GM23338 (cell line): ENCODE measurements at regions not wholly inside any gene's neighbourhood (a gene's known extent, or its start where the extent isn't known, plus 50 kb on each side); places are given as distances from the start of the nearest gene placed in this dataset.
"Not testable (repeated sequence)": the region's sequence is repeated elsewhere in the genome, so short reads cannot be mapped to it uniquely, and the experiment has no call there.

Source experiments
- ATAC-seq: fragments of 200-7000 bp; cut with Tn5 transposase; 3 replicates; pipeline ENCODE4 v1.9.1; 2020
- DNase-seq: peaks from one replicate; pipeline ENCODE4 v3.0.0-alpha.2; 2015; ENCODE audit warnings: low spot score
- H2AFZ ChIP-seq: fragments of 200-600 bp; sonication (generic); 2 replicates; pipeline ENCODE4 v1.8.0; 2016; ENCODE audit warnings: antibody characterized with exemption, mild to moderate bottlenecking, moderate library complexity
- H3F3A ChIP-seq: fragments of 200-600 bp; sonication (generic); replicated peaks from 2 replicates; pipeline ENCODE4 v1.8.0; 2017; ENCODE audit warnings: antibody characterized with exemption, mixed run types, low read depth
- H3K27ac ChIP-seq: fragments of 200-600 bp; sonication (generic); 2 replicates; pipeline ENCODE4 v1.6.1; 2016; ENCODE audit warnings: low read depth
- H3K27me3 ChIP-seq: fragments of 200-600 bp; sonication (generic); 2 replicates; pipeline ENCODE4 v1.8.0; 2016; ENCODE audit warnings: mild to moderate bottlenecking, mixed run types, moderate library complexity; ENCODE audit not compliant: insufficient read depth
- H3K36me3 ChIP-seq: fragments of 200-600 bp; sonication (generic); 2 replicates; pipeline ENCODE4 v1.8.0; 2016; ENCODE audit warnings: mild to moderate bottlenecking; ENCODE audit not compliant: insufficient read depth
- H3K4me1 ChIP-seq: fragments of 200-600 bp; sonication (generic); 2 replicates; pipeline ENCODE4 v1.8.0; 2016; ENCODE audit warnings: mild to moderate bottlenecking, moderate library complexity; ENCODE audit not compliant: insufficient read depth
- H3K4me2 ChIP-seq: fragments of 200-600 bp; sonication (generic); 2 replicates; pipeline ENCODE4 v1.7.1; 2017; ENCODE audit warnings: mixed run types
- H3K4me3 ChIP-seq: fragments of 200-600 bp; sonication (generic); 2 replicates; pipeline ENCODE4 v1.6.1; 2016; ENCODE audit warnings: mixed run types
- H3K79me2 ChIP-seq: fragments of 200-600 bp; sonication (generic); replicated peaks from 2 replicates; pipeline ENCODE4 v1.8.0; 2017; ENCODE audit warnings: mild to moderate bottlenecking; ENCODE audit not compliant: insufficient read depth
- H3K9me2 ChIP-seq: fragments of 200-600 bp; sonication (generic); 2 replicates; pipeline ENCODE4 v1.8.0; 2017; ENCODE audit not compliant: insufficient read depth
- H4K20me1 ChIP-seq: fragments of 200-600 bp; sonication (generic); replicated peaks from 2 replicates; pipeline ENCODE4 v1.8.0; 2017; ENCODE audit warnings: mild to moderate bottlenecking; ENCODE audit not compliant: insufficient read depth
- H3K27ac Mint-ChIP-seq: 2 replicates; pipeline ENCODE4 v1.8.0; 2020; ENCODE audit warnings: inconsistent platforms, mild to moderate bottlenecking, moderate library complexity, mixed read lengths
- H3K27me3 Mint-ChIP-seq: 3 replicates; pipeline ENCODE4 v1.8.0; 2022; ENCODE audit warnings: low read depth, mild to moderate bottlenecking, moderate library complexity, mixed read lengths, inconsistent platforms; ENCODE audit not compliant: insufficient read depth, poor library complexity
- H3K36me3 Mint-ChIP-seq: 3 replicates; pipeline ENCODE4 v1.8.0; 2021; ENCODE audit warnings: low read depth, mild to moderate bottlenecking, inconsistent platforms, moderate library complexity, mixed read lengths
- H3K4me1 Mint-ChIP-seq: 3 replicates; pipeline ENCODE4 v1.8.0; 2020; ENCODE audit warnings: mild to moderate bottlenecking, inconsistent platforms, mixed read lengths
- H3K4me3 Mint-ChIP-seq: 3 replicates; pipeline ENCODE4 v1.8.0; 2021; ENCODE audit warnings: moderate library complexity, mild to moderate bottlenecking, inconsistent platforms, mixed read lengths
- H3K9me3 Mint-ChIP-seq: 3 replicates; pipeline ENCODE4 v1.8.0; 2020; ENCODE audit warnings: moderate library complexity, mild to moderate bottlenecking, inconsistent platforms, mixed read lengths

GRCh38 chr2:90293806-90294205, 1602.3 kb downstream of the RPIA start:
- H3K9me2 ChIP-seq, H3K36me3 Mint-ChIP-seq, H3K27ac Mint-ChIP-seq, H3K4me3 Mint-ChIP-seq, DNase-seq, H3F3A ChIP-seq, H4K20me1 ChIP-seq, H3K79me2 ChIP-seq, H3K4me3 ChIP-seq, H2AFZ ChIP-seq, H3K4me1 Mint-ChIP-seq, H3K4me2 ChIP-seq, H3K36me3 ChIP-seq, H3K27ac ChIP-seq, H3K27me3 Mint-ChIP-seq, H3K4me1 ChIP-seq, ATAC-seq, H3K27me3 ChIP-seq: not testable (repeated sequence)
- H3K9me3 Mint-ChIP-seq: peaks cover 34% of the 10 kb centered on the region

DNA sequence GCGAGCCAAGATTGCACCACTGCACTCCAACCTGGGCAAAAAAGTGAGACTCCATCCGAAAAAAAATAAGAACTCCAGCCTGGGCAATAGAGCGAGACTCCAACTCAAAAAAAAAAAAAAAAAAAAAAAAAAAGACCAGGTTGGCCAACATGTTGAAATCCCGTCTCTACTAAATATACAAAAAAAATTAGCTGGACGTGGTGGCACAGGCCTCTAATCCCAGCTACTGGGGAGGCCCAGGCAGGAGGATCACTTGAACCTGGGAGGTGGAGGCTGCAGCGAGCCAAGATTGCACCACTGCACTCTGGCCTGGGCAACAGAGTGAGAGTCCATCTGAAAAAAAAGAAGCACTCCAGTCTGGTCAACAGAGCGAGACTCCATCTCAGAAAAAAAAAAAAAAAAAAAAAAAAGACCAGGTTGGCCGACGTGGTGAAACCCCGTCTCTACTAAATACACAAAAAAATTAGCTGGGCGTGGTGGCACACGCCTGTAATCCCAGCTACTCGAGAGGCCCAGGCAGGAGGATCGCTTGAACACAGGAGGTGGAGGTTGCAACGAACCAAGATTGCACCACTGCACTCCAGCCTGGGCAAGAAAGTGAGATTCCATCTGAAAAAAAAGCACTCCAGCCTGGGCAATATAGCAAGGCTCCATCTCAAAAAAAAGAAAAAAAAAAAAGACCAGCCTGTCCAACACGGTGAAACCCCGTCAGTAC, 1603.7 kb downstream of the RPIA start:
- not testable (repeated sequence) for H3K27ac ChIP-seq, H3K79me2 ChIP-seq, ATAC-seq, H3F3A ChIP-seq, H3K36me3 ChIP-seq, H3K4me3 ChIP-seq, DNase-seq, H3K4me1 ChIP-seq, H3K4me3 Mint-ChIP-seq, H3K27me3 Mint-ChIP-seq, H3K27ac Mint-ChIP-seq, H3K4me2 ChIP-seq, H3K4me1 Mint-ChIP-seq, H4K20me1 ChIP-seq, H3K9me2 ChIP-seq, H3K27me3 ChIP-seq, H2AFZ ChIP-seq, H3K36me3 Mint-ChIP-seq
- H3K9me3 Mint-ChIP-seq: peaks cover 40% of the 10 kb centered on the region

GRCh38 chr2:90296484-90296777, 1605.0 kb downstream of the RPIA start:
- H3K79me2 ChIP-seq, H3K4me3 Mint-ChIP-seq, H3K27me3 ChIP-seq, H3K4me2 ChIP-seq, H3K36me3 Mint-ChIP-seq, H3K27ac ChIP-seq, H2AFZ ChIP-seq, H3K4me1 ChIP-seq, H3K4me3 ChIP-seq, DNase-seq, H3K9me2 ChIP-seq, H3K36me3 ChIP-seq, H4K20me1 ChIP-seq, H3K27me3 Mint-ChIP-seq, H3F3A ChIP-seq, H3K4me1 Mint-ChIP-seq, ATAC-seq, H3K27ac Mint-ChIP-seq: not testable (repeated sequence)
- H3K9me3 Mint-ChIP-seq: peaks cover 40% of the 10 kb centered on the region

DNA sequence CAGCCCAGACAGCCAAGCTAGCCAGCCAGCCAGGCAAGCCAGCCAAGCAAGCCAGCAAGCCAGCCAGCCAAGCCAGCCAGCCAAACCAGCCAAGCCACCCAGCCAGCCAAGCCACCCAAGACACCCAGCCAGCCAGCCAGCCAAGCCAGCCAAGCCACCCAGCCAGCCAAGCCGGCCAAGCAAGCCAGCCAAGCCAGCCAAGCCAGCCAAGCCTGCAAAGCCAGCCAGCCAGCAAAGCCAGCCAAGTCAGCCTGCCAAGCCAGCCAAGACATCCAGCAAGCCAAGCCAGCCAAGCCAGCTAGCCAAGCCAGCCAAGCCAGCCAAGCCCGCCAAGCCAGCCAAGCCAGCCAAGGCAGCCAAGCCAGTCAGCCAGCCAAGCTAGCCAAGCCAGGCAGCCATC, 1606.2 kb downstream of the RPIA start:
- not testable (repeated sequence) for DNase-seq

GRCh38 chr2:90298126-90298755, 1606.8 kb downstream of the RPIA start:
- H3K36me3 ChIP-seq, H3K27me3 Mint-ChIP-seq, H3K4me3 ChIP-seq, H3K4me2 ChIP-seq, H4K20me1 ChIP-seq, H3K9me2 ChIP-seq, ATAC-seq, H3K4me3 Mint-ChIP-seq, H3K27me3 ChIP-seq, DNase-seq, H3K27ac ChIP-seq, H3K4me1 ChIP-seq, H3F3A ChIP-seq, H2AFZ ChIP-seq, H3K4me1 Mint-ChIP-seq, H3K27ac Mint-ChIP-seq, H3K79me2 ChIP-seq, H3K36me3 Mint-ChIP-seq: not testable (repeated sequence)
- peaks cover 38% of the 10 kb centered on the region for H3K9me3 Mint-ChIP-seq

More for the DNA sequence above, 1606.2 kb downstream of the RPIA start:
- not testable (repeated sequence) for H3K4me3 Mint-ChIP-seq, H3K27ac ChIP-seq, ATAC-seq, H3K36me3 ChIP-seq, H3K4me1 ChIP-seq, H3K4me1 Mint-ChIP-seq, H2AFZ ChIP-seq, H4K20me1 ChIP-seq, H3K9me2 ChIP-seq, H3K36me3 Mint-ChIP-seq, H3K27me3 ChIP-seq, H3K4me3 ChIP-seq, H3K27me3 Mint-ChIP-seq, H3F3A ChIP-seq, H3K79me2 ChIP-seq, H3K4me2 ChIP-seq, H3K27ac Mint-ChIP-seq
- peaks cover 40% of the 10 kb centered on the region for H3K9me3 Mint-ChIP-seq

- H3K27me3 Mint-ChIP-seq, H3K27ac Mint-ChIP-seq, H3K9me2 ChIP-seq, H3K27ac ChIP-seq, H3K36me3 ChIP-seq, H3K4me2 ChIP-seq, H3K4me3 ChIP-seq, H3K27me3 ChIP-seq, H3K4me1 Mint-ChIP-seq, H3K79me2 ChIP-seq, ATAC-seq, H4K20me1 ChIP-seq, H3F3A ChIP-seq, H3K4me1 ChIP-seq, H2AFZ ChIP-seq, H3K4me3 Mint-ChIP-seq, H3K36me3 Mint-ChIP-seq, DNase-seq: not testable (repeated sequence)
- H3K9me3 Mint-ChIP-seq: peaks cover 35% of the 10 kb centered on the region
These were observed 1607.5 kb downstream of the RPIA start for GRCh38 chr2:90298983-90299382.
